Activated T-cell treated with anti-CD3 and anti-CD28 coated beads, Interleukin-2, amount 50 U/mL, for 4 hours (primary cell): ENCODE measurements at regions not wholly inside any gene's neighbourhood (a gene's known extent, or its start where the extent isn't known, plus 50 kb on each side); places are given as distances from the start of the nearest gene placed in this dataset.

Source experiments
- ATAC-seq, 2 donors: fragments of 200-7000 bp; cut with Tn5 transposase; one replicate each; pipeline ENCODE4 v1.10.0; 2021
- DNase-seq: peaks from one replicate; pipeline ENCODE4 v3.0.0-alpha.2; 2020
- H3K27me3 Mint-ChIP-seq: one replicate; pipeline ENCODE4 v1.8.0; 2021; ENCODE audit warnings: low read depth, mixed read lengths
- H3K36me3 Mint-ChIP-seq: one replicate; pipeline ENCODE4 v1.8.0; 2022; ENCODE audit warnings: mixed read lengths; ENCODE audit not compliant: insufficient read depth
- H3K4me1 Mint-ChIP-seq: one replicate; pipeline ENCODE4 v1.8.0; 2021; ENCODE audit warnings: low read depth, mixed read lengths
- H3K4me3 Mint-ChIP-seq: one replicate; pipeline ENCODE4 v1.8.0; 2021; ENCODE audit warnings: mild to moderate bottlenecking, moderate library complexity, mixed read lengths
- H3K9me3 Mint-ChIP-seq: one replicate; pipeline ENCODE4 v1.8.0; 2021; ENCODE audit warnings: mixed read lengths

GRCh38 chr5:71892641-71893365 lies 173.7 kb downstream of the CARTPT start:
- ATAC-seq = no peak
- Mint-ChIP-seq H3K4me3 (no peak overlapping the region), H3K36me3 (no peaks in the 10 kb centered on the region), H3K4me1 (no peaks in the 10 kb centered on the region), H3K27me3 (peaks cover 14% of the 10 kb centered on the region), H3K9me3 (peaks cover 3% of the 10 kb centered on the region)
- DNase-seq = no peak

GRCh38 chr5:71893451-71893850 lies 174.4 kb downstream of the CARTPT start:
- Mint-ChIP-seq H3K36me3 (no peaks in the 10 kb centered on the region), H3K4me1 (no peaks in the 10 kb centered on the region), H3K4me3 (no peak overlapping the region), H3K27me3 (peaks cover 14% of the 10 kb centered on the region), H3K9me3 (no peaks in the 10 kb centered on the region)
- ATAC-seq (no peak), DNase-seq (no peak)

- ATAC-seq (no peak), DNase-seq (no peak)
- Mint-ChIP-seq H3K4me1 (no peaks in the 10 kb centered on the region), H3K36me3 (no peaks in the 10 kb centered on the region), H3K9me3 (no peaks in the 10 kb centered on the region), H3K27me3 (peaks cover 14% of the 10 kb centered on the region), H3K4me3 (no peak overlapping the region)
Observed at GRCh38 chr5:71894091-71894490, 175.0 kb downstream of the CARTPT start.

GRCh38 chr5:71895546-71895945 lies 176.5 kb downstream of the CARTPT start:
- ATAC-seq = no peak
- H3K4me1 Mint-ChIP-seq = no peaks in the 10 kb centered on the region

GRCh38 chr5:71899865-71900342 lies 180.8 kb downstream of the CARTPT start:
- Mint-ChIP-seq H3K27me3 (peaks cover 9% of the 10 kb centered on the region), H3K4me3 (no peak overlapping the region), H3K4me1 (no peaks in the 10 kb centered on the region), H3K9me3 (no peaks in the 10 kb centered on the region), H3K36me3 (no peaks in the 10 kb centered on the region)
- no peak for ATAC-seq
- DNase-seq = no peak

More at GRCh38 chr5:71895546-71895945, 176.5 kb downstream of the CARTPT start:
- H3K9me3 Mint-ChIP-seq = no peaks in the 10 kb centered on the region
- no peak overlapping the region for H3K4me3 Mint-ChIP-seq
- peaks cover 8% of the 10 kb centered on the region for H3K27me3 Mint-ChIP-seq
- DNase-seq = no peak
- no peaks in the 10 kb centered on the region for H3K36me3 Mint-ChIP-seq

DNA sequence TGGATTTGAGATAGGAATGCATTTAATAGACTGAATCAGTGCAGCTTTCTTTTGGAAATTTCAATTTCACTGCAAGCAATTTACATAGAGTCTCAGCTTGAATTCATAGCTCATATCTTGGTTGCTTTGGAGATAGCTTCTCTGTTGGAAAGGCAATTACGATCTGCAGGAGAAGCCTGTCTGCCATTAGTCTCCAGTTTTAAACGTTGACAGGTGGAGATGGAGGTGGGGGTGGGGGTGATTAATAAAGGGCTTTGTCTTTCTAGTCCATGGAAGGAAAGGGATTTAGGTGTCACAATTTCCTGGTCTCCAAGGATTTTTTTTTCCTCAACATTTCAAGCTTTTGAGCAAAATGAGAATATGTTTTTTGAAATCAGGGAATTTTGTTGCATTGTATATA lies 184.7 kb downstream of the CARTPT start:
- no peaks in the 10 kb centered on the region for H3K36me3 Mint-ChIP-seq
- DNase-seq (no peak), ATAC-seq (no peak)
- H3K4me3 Mint-ChIP-seq = no peak overlapping the region
- H3K4me1 Mint-ChIP-seq = no peaks in the 10 kb centered on the region
- H3K27me3 Mint-ChIP-seq = peaks cover 14% of the 10 kb centered on the region
- H3K9me3 Mint-ChIP-seq = no peaks in the 10 kb centered on the region

GRCh38 chr5:71904852-71905251 lies 185.8 kb downstream of the CARTPT start:
- DNase-seq (no peak), ATAC-seq (no peak)
- Mint-ChIP-seq H3K9me3 (no peaks in the 10 kb centered on the region), H3K36me3 (no peaks in the 10 kb centered on the region), H3K4me1 (no peaks in the 10 kb centered on the region), H3K4me3 (no peak overlapping the region), H3K27me3 (peaks cover 14% of the 10 kb centered on the region)

- H3K36me3 Mint-ChIP-seq = no peaks in the 10 kb centered on the region
- peaks cover 13% of the 10 kb centered on the region for H3K27me3 Mint-ChIP-seq
- H3K4me3 Mint-ChIP-seq = no peak overlapping the region
- no peak for DNase-seq
- no peaks in the 10 kb centered on the region for H3K4me1 Mint-ChIP-seq
- no peaks in the 10 kb centered on the region for H3K9me3 Mint-ChIP-seq
- ATAC-seq = no peak
Observed at GRCh38 chr5:71905834-71906711, 187.0 kb downstream of the CARTPT start.

- Mint-ChIP-seq H3K36me3 (no peaks in the 10 kb centered on the region), H3K27me3 (peaks cover 11% of the 10 kb centered on the region), H3K4me3 (no peak overlapping the region), H3K4me1 (no peaks in the 10 kb centered on the region), H3K9me3 (no peaks in the 10 kb centered on the region)
- ATAC-seq (no peak), DNase-seq (no peak)
Observed at GRCh38 chr5:71907001-71907588, 188.0 kb downstream of the CARTPT start.

- ATAC-seq (no peak), DNase-seq (no peak)
- H3K9me3 Mint-ChIP-seq = no peaks in the 10 kb centered on the region
- H3K27me3 Mint-ChIP-seq = peaks cover 9% of the 10 kb centered on the region
- H3K36me3 Mint-ChIP-seq = no peaks in the 10 kb centered on the region
- no peak overlapping the region for H3K4me3 Mint-ChIP-seq
- no peaks in the 10 kb centered on the region for H3K4me1 Mint-ChIP-seq
Observed at GRCh38 chr5:71907608-71908145, 188.6 kb downstream of the CARTPT start.

DNA sequence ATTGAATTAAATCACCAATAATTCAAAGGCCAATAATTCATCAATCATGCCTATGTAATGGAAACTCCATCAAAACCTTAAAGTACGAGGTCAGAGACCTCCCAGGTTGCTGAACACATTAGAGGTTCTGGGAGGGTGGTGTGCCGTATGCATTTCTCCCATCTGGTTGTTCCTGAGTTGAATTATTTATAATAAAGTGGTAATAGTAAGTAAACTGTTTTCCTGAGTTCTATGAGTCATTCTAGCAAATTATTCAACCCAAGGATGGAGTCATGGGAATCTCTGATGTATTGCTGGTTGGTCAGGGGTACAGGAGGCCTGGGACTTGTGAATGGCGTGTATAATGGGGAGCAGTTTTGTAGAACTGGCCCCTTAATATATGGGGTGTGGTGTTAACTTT lies 191.7 kb downstream of the CARTPT start:
- ATAC-seq (no peak), DNase-seq (no peak)
- Mint-ChIP-seq H3K9me3 (no peaks in the 10 kb centered on the region), H3K36me3 (no peaks in the 10 kb centered on the region), H3K27me3 (peaks cover 6% of the 10 kb centered on the region), H3K4me3 (no peak overlapping the region), H3K4me1 (no peaks in the 10 kb centered on the region)

DNA sequence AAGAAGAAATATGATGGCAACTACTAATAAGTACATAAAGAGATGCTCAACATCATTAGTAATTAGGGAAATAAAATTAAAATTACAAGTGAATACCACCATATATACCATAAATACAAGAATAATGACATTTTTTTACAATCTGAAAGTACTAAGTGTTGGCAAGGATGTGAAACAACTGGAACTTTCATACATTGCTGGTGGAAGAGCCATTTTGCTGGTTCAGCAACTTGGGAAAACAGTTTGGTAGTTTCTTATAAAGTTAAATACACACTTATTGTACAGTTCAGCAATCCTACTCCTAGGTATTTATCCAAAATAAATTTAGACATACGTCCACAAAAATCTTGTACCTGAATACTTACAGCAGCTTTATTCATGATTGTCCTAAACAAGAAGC lies 192.9 kb downstream of the CARTPT start:
- Mint-ChIP-seq H3K9me3 (no peaks in the 10 kb centered on the region), H3K27me3 (peaks cover 8% of the 10 kb centered on the region), H3K4me3 (no peak overlapping the region), H3K36me3 (no peaks in the 10 kb centered on the region), H3K4me1 (no peaks in the 10 kb centered on the region)
- ATAC-seq (no peak), DNase-seq (no peak)

DNA sequence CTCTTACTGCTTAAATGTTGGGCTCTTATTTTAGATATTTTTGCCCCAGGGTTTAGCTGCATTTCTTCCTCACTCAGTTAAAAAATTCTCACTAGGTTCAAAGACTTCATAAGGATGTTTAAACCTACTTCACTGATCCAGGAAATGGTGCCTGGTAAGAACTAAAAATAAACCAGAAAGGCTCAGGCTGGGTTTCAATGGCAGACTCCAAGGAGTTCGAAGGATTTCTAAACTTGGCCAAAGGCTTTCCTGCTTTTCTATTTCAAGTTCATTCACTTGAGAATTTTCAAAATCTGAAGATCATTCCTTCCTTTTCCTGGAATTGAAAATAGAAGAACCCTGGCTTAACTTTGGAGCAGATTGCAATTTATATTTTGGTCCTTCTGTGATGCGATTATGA lies 193.0 kb upstream of the MAP1B start:
- ATAC-seq (no peak), DNase-seq (no peak)
- Mint-ChIP-seq H3K4me3 (no peak overlapping the region), H3K27me3 (peaks cover 7% of the 10 kb centered on the region), H3K36me3 (no peaks in the 10 kb centered on the region), H3K9me3 (peaks cover 3% of the 10 kb centered on the region), H3K4me1 (no peaks in the 10 kb centered on the region)

DNA sequence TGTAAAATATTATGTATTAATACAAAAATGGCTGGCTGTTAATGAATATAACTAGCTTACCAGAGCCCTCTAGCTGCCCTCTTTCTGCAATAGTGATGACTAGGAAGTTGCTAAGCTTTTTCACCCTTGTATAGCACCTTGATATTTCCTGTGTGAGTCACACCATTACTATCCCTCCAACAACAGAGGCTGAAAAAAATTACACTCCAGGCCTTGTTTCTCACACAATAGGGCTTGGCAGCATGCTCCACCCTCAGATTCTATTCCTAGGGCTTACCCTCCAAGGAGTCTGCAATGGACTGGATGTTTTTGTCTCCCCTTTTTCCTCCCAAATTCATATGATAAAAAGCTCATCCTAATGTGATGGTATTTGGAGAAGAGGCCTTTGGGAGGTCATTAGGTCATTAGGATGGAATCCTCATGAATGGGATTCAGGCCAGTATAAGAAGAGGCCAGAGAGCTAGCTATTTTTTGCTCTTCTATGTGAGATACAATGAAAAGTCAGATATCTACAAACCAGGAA lies 184.6 kb upstream of the MAP1B start:
- no peaks in the 10 kb centered on the region for H3K36me3 Mint-ChIP-seq
- H3K4me3 Mint-ChIP-seq = no peak overlapping the region
- ATAC-seq (no peak), DNase-seq (no peak)
- H3K27me3 Mint-ChIP-seq = peaks cover 5% of the 10 kb centered on the region
- peaks cover 9% of the 10 kb centered on the region for H3K9me3 Mint-ChIP-seq
- no peaks in the 10 kb centered on the region for H3K4me1 Mint-ChIP-seq
